ENCODE measurements at regions not wholly inside any gene's neighbourhood (a gene's known extent, or its start where the extent isn't known, plus 50 kb on each side); places are given as distances from the start of the nearest gene placed in this dataset.

- no peak for TF ChIP-seq CTCF (IDR thresholded peaks at IDR 0.05)
- no peak for TF ChIP-seq POLR2A (IDR thresholded peaks at IDR 0.05)
These were observed 155.4 kb downstream of the MED10 start for GRCh38 chr5:6222899-6223298.

All from adrenal gland (tissue), 5 donors.